Heart left ventricle (tissue), 16 donors: ENCODE measurements at regions not wholly inside any gene's neighbourhood (a gene's known extent, or its start where the extent isn't known, plus 50 kb on each side); places are given as distances from the start of the nearest gene placed in this dataset.
"Not testable (repeated sequence)": the region's sequence is repeated elsewhere in the genome, so short reads cannot be mapped to it uniquely, and the experiment has no call there.

Source experiments
- ATAC-seq, 4 donors: fragments of 200-7000 bp; cut with Tn5 transposase; one replicate each; pipeline ENCODE4 v1.9.1; 2020 to 2022; ENCODE audit warnings: moderate library complexity in 4 of 4, mild to moderate bottlenecking in 3 of 4, moderate number of reproducible peaks in 1 of 4
- DNase-seq, 5 donors: peaks; one replicate each; pipeline ENCODE4 v3.0.0-alpha.2; 2020
- H3K27ac ChIP-seq, 12 donors: fragments of 200-600 bp; sonication (generic) in 4 of 12; one replicate each; pipeline versions ENCODE4 v1.5.0 to v1.8.0; 2016 to 2022; ENCODE audit warnings: mild to moderate bottlenecking in 2 of 12
- H3K27me3 ChIP-seq, 9 donors: fragments of 200-600 bp; sonication (generic) in 2 of 9; one replicate each; pipeline versions ENCODE4 v1.5.1 to v1.8.0; 2016 to 2022; ENCODE audit warnings: mild to moderate bottlenecking in 3 of 9
- H3K36me3 ChIP-seq, 9 donors: fragments of 200-600 bp; sonication (generic) in 2 of 9; one replicate each; pipeline versions ENCODE4 v1.5.0 to v1.8.0; 2018 to 2022; ENCODE audit warnings: mild to moderate bottlenecking in 2 of 9
- H3K4me1 ChIP-seq, 12 donors: fragments of 200-600 bp; sonication (generic) in 4 of 12; one replicate each; pipeline versions ENCODE4 v1.5.0 to v1.8.0; 2016 to 2022; ENCODE audit warnings: mild to moderate bottlenecking in 3 of 12
- H3K4me3 ChIP-seq, 12 donors: fragments of 200-600 bp; sonication (generic) in 4 of 12; one replicate each; pipeline versions ENCODE4 v1.5.0 to v1.8.0; 2017 to 2022; ENCODE audit warnings: mild to moderate bottlenecking in 9 of 12, moderate library complexity in 4 of 12
- H3K9me3 ChIP-seq, 12 donors: fragments of 200-600 bp; sonication (generic) in 4 of 12; one replicate each; pipeline versions ENCODE4 v1.5.0 to v1.8.0; 2016 to 2022; ENCODE audit warnings: mild to moderate bottlenecking in 1 of 12
- CTCF ChIP-seq, 12 donors: fragments of 200-600 bp; sonication (generic) in 4 of 12; IDR thresholded peaks; one replicate each; pipeline versions ENCODE4 v1.5.0 to v1.8.0; 2018 to 2022; ENCODE audit warnings: antibody characterized with exemption in 12 of 12, mild to moderate bottlenecking in 5 of 12
- POLR2A ChIP-seq, 2 donors: fragments of 450-650 bp; IDR thresholded peaks; one replicate each; pipeline ENCODE4 v1.6.1; 2017; ENCODE audit warnings: antibody characterized with exemption in 2 of 2, mild to moderate bottlenecking in 2 of 2, moderate library complexity in 2 of 2
- WGBS, 4 donors: extraction: QIAGEN DNeasy Blood & Tissue Kit in 2 of 4; methylation state at CpG; one replicate each; pipeline versions ENCODE4 v1.1.5 to v1.1.7; 2013 to 2018; 5-methylcytosine and 5-hydroxymethylcytosine counted together
- intact Hi-C, 10 donors: fragments of 100-400 bp; cut with DNase I; formaldehyde crosslinking; loops; one replicate each; pipeline versions ENCODE4 v1.11.1 to v1.14.2; 2022
- donor health status: ischemic (EF 13 %, LVEDD 7.1; RV severe dilation, severe dysfunction).
- donor health status: healthy with polysubstance abuse.
- donor health status: DM: no; HTN: yes; CAD: no.
- donor health status: DM: no; HTN: no; CAD: no.
- donor health status: ischemic (EF 25% LVEDD 6.9; RV normal size, moderate dysfunction).
- donor health status: ischemic (EF 25% LVEDD 5.7; RV mildly dilated, moderate dysfunction).
- donor health status: healthy.
- donor health status: DM: yes; HTN: yes; CAD: no.
- donor health status: ischemic (EF 35%, LVEDD 5.7; RV mildly dilated, moderate dysfunction).
- donor health status: nonischemic (EF 11% LVEDD 7.7; RV severe dilation, severe dysfunction).
- donor health status: DM: yes; HTN: yes; CAD: no.
- donor health status: PGD.
- donor health status: ischemic (EF 29% LVEDD 5.4; RV normal size, mild dysfunction).
- donor health status: nonischemic (EF 23%, LVEDD 6.1; RV moderate dilation, normal function).

- H3K4me3 ChIP-seq, result no peak overlapping the region
- no peak overlapping the region for H3K27ac ChIP-seq
- TF ChIP-seq CTCF (IDR thresholded peaks at IDR 0.05) (no peak), POLR2A (IDR thresholded peaks at IDR 0.05) (no peak)
- no peaks in the 10 kb centered on the region for H3K27me3 ChIP-seq
- H3K36me3 ChIP-seq, result no peaks in the 10 kb centered on the region
- 49 to 54% (median 51%) methylated on average over 4 of the region's 4 CpGs for WGBS, 4 donors
- no peaks in the 10 kb centered on the region for H3K4me1 ChIP-seq
- ATAC-seq (no peak), DNase-seq (no peak)
- peaks cover 0 to 99% (median 66%) of the 10 kb centered on the region in 12 donors for H3K9me3 ChIP-seq
- intact Hi-C loops, result no loop called here
Observed at GRCh38 chr21:7947422-7947821, 2574.0 kb upstream of the TPTE start.

- DNase-seq, ATAC-seq, H3K4me1 ChIP-seq, H3K27ac ChIP-seq, intact Hi-C loops, H3K27me3 ChIP-seq, H3K36me3 ChIP-seq, H3K4me3 ChIP-seq: not testable (repeated sequence)
- WGBS, 4 donors, result 65 to 74% (median 71%) methylated on average over 7 of the region's 7 CpGs
- peaks cover 0 to 99% (median 79%) of the 10 kb centered on the region in 12 donors for H3K9me3 ChIP-seq
Observed at GRCh38 chr21:7948727-7949126, 2572.7 kb upstream of the TPTE start.

- H3K4me1 ChIP-seq, H3K27me3 ChIP-seq, ATAC-seq, H3K4me3 ChIP-seq, DNase-seq, intact Hi-C loops, H3K36me3 ChIP-seq, H3K27ac ChIP-seq: not testable (repeated sequence)
- WGBS, 4 donors, result 37 to 43% (median 40%) methylated on average over 6 of the region's 6 CpGs
- H3K9me3 ChIP-seq, result peaks cover 0 to 99% (median 88%) of the 10 kb centered on the region in 12 donors
Observed at GRCh38 chr21:7949882-7950281, 2571.5 kb upstream of the TPTE start.

GRCh38 chr21:7951854-7952519 is 2569.4 kb upstream of the TPTE start:
- Histone ChIP-seq H3K4me1 (no peaks in the 10 kb centered on the region), H3K9me3 (peaks cover 0 to 100% (median 88%) of the 10 kb centered on the region in 12 donors), H3K27me3 (no peaks in the 10 kb centered on the region), H3K4me3 (no peak overlapping the region), H3K27ac (no peak overlapping the region), H3K36me3 (no peaks in the 10 kb centered on the region)
- TF ChIP-seq CTCF (IDR thresholded peaks at IDR 0.05) (no peak), POLR2A (IDR thresholded peaks at IDR 0.05) (no peak)
- peak in 1 of 4 donors; percentile 5 for ATAC-seq
- DNase-seq, result no peak
- intact Hi-C loops, result no loop called here
- 55 to 61% (median 60%) methylated on average over 14 of the region's 14 CpGs for WGBS, 4 donors

GRCh38 chr21:7952648-7953047 is 2568.7 kb upstream of the TPTE start:
- Histone ChIP-seq H3K9me3 (peaks cover 0 to 100% (median 86%) of the 10 kb centered on the region in 12 donors), H3K4me3 (no peak overlapping the region)

More at GRCh38 chr21:7952648-7953047, 2568.7 kb upstream of the TPTE start:
- ATAC-seq (no peak), DNase-seq (no peak)
- WGBS, 4 donors, result 64 to 66% (median 65%) methylated on average over 12 of the region's 12 CpGs
- H3K27me3 ChIP-seq, result no peaks in the 10 kb centered on the region
- TF ChIP-seq CTCF (IDR thresholded peaks at IDR 0.05) (no peak), POLR2A (IDR thresholded peaks at IDR 0.05) (no peak)
- no peaks in the 10 kb centered on the region for H3K36me3 ChIP-seq
- no peak overlapping the region for H3K27ac ChIP-seq
- no peaks in the 10 kb centered on the region for H3K4me1 ChIP-seq
- intact Hi-C loops, result no loop called here
